ENCODE measurements at regions not wholly inside any gene's neighbourhood (a gene's known extent, or its start where the extent isn't known, plus 50 kb on each side); places are given as distances from the start of the nearest gene placed in this dataset.

GRCh38 chr4:181265370-181265769 is 977.8 kb upstream of the TENM3 start:
- Mint-ChIP-seq H3K4me1 (ENCODE audit: insufficient read depth, unreplicated experiment) (no peaks in the 10 kb centered on the region), H3K9me3 (ENCODE audit: unreplicated experiment) (no peaks in the 10 kb centered on the region), H3K4me3 (ENCODE audit: unreplicated experiment) (no peak overlapping the region), H3K27me3 (ENCODE audit: insufficient read depth, unreplicated experiment) (no peaks in the 10 kb centered on the region), H3K27ac (ENCODE audit: low read depth, unreplicated experiment) (no peak overlapping the region), H3K36me3 (ENCODE audit: insufficient read depth, unreplicated experiment) (no peaks in the 10 kb centered on the region)
- intact Hi-C loops (cut with micrococcal nuclease), result no loop called here
- DNase-seq (ENCODE audit: unreplicated experiment), result no peak
- POLR2A ChIA-PET, result no interaction called here
- CTCF ChIA-PET, result interaction anchor here (0.6 to 2.6 kb wide), 3 partner anchors 82 to 263 kb away, joined by 3 to 9 read pairs (median 8); no protein-coding TSS in a partner anchor
- no peak for TF ChIP-seq CTCF (IDR thresholded peaks at IDR 0.05; ENCODE audit: unreplicated experiment)
- BruUV-seq (replicated peaks), result no TSS peak

DNA sequence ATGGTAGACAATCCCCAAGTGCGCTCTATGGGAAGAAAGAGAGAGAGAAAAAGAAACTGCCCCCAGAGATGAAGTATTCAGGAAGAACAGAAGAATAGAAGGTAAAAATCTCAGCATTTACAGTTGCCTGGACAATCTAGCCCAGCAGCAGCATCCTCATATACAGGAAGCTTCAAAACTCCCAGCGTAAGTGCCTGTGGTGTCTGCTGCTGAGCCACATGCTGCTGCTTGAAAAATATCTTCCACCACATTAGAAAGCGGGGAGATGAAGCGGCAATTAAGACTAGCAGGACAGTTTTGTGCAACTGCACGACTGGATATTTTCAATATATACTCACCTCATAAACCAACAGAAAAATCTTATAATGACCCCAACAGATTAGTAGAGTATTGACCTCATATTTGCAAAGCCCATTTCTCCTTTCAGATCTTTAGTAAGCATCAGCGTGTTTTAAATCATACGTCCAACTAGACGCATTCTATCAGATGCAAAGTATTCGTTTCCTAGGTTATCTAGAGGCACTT is 972.0 kb upstream of the TENM3 start:
- no TSS peak for BruUV-seq (replicated peaks)
- intact Hi-C loops (cut with micrococcal nuclease), result no loop called here
- Mint-ChIP-seq H3K27me3 (ENCODE audit: insufficient read depth, unreplicated experiment) (no peaks in the 10 kb centered on the region), H3K4me1 (ENCODE audit: insufficient read depth, unreplicated experiment) (no peaks in the 10 kb centered on the region), H3K27ac (ENCODE audit: low read depth, unreplicated experiment) (no peak overlapping the region), H3K9me3 (ENCODE audit: unreplicated experiment) (no peaks in the 10 kb centered on the region), H3K4me3 (ENCODE audit: unreplicated experiment) (no peak overlapping the region), H3K36me3 (ENCODE audit: insufficient read depth, unreplicated experiment) (no peaks in the 10 kb centered on the region)
- POLR2A ChIA-PET, result no interaction called here
- CTCF ChIA-PET, result no interaction called here
- no peak for DNase-seq (ENCODE audit: unreplicated experiment)
- TF ChIP-seq CTCF (IDR thresholded peaks at IDR 0.05; ENCODE audit: unreplicated experiment), result no peak

DNA sequence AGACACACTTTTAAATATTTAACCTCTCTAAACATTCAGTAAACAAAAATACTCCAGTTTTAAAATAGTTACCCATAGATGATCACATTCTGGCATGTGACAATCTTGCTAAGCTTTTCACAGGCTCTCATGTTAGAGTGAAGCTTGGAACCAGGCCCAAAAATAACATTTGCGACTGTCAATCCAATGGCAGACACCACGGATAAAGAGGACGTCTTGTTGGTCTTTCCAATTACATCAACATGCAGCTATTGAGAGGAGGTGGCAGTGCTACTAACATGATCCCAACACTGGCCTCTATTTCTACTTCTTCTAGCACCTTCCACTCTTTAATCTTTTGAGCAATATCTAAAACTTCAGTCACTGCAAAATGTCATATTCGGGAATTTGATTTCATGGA is 970.8 kb upstream of the TENM3 start:
- no peaks in the 10 kb centered on the region for H3K9me3 Mint-ChIP-seq (ENCODE audit: unreplicated experiment)
- no peaks in the 10 kb centered on the region for H3K4me1 Mint-ChIP-seq (ENCODE audit: insufficient read depth, unreplicated experiment)
- TF ChIP-seq CTCF (IDR thresholded peaks at IDR 0.05; ENCODE audit: unreplicated experiment), result no peak
- no peaks in the 10 kb centered on the region for H3K36me3 Mint-ChIP-seq (ENCODE audit: insufficient read depth, unreplicated experiment)
- no peaks in the 10 kb centered on the region for H3K27me3 Mint-ChIP-seq (ENCODE audit: insufficient read depth, unreplicated experiment)
- ChIA-PET POLR2A (no interaction called here), CTCF (interaction anchor here (0.6 kb wide), 2 partner anchors 12 to 186 kb away, joined by 3 read pairs; no protein-coding TSS in a partner anchor)
- no peak overlapping the region for H3K4me3 Mint-ChIP-seq (ENCODE audit: unreplicated experiment)
- H3K27ac Mint-ChIP-seq (ENCODE audit: low read depth, unreplicated experiment), result no peak overlapping the region
- intact Hi-C loops (cut with micrococcal nuclease), result no loop called here
- no peak for DNase-seq (ENCODE audit: unreplicated experiment)
- BruUV-seq (replicated peaks), result no TSS peak

DNA sequence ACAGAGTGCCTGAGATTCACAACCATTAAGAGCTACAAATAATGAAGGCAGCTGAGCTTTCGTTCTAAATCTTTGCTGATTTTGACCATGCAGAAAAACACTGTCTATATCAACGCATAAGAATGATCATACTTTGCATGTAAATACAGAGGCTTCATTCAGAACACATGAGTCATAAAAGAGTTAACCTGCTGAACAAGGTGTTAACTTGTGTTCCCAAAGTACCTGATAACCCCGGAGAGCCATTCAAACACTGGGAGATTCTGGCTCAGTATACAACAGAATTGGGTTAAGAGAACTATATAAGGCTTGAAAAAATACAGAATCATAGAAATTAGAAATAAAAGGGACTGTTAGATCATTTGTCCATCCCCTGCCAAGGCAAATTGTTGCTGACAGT is 964.3 kb upstream of the TENM3 start:
- H3K9me3 Mint-ChIP-seq (ENCODE audit: unreplicated experiment), result no peaks in the 10 kb centered on the region
- peak; percentile 8 for DNase-seq (ENCODE audit: unreplicated experiment)
- CTCF ChIA-PET, result interaction anchor here (1.0 kb wide), 1 partner anchor 133 kb away, joined by 3 read pairs; no protein-coding TSS in a partner anchor

More for the DNA sequence above, 964.3 kb upstream of the TENM3 start:
- Mint-ChIP-seq H3K4me1 (ENCODE audit: insufficient read depth, unreplicated experiment) (peaks cover 6% of the 10 kb centered on the region), H3K27ac (ENCODE audit: low read depth, unreplicated experiment) (no peak overlapping the region), H3K4me3 (ENCODE audit: unreplicated experiment) (no peak overlapping the region), H3K36me3 (ENCODE audit: insufficient read depth, unreplicated experiment) (no peaks in the 10 kb centered on the region), H3K27me3 (ENCODE audit: insufficient read depth, unreplicated experiment) (no peaks in the 10 kb centered on the region)
- TF ChIP-seq CTCF (IDR thresholded peaks at IDR 0.05; ENCODE audit: unreplicated experiment), result no peak
- intact Hi-C loops (cut with micrococcal nuclease), result no loop called here
- BruUV-seq (replicated peaks), result no TSS peak
- POLR2A ChIA-PET, result interaction anchor here (0.7 kb wide), 1 partner anchor 106 kb away, joined by 4 read pairs; no protein-coding TSS in a partner anchor
